ENCODE measurements at regions not wholly inside any gene's neighbourhood (a gene's known extent, or its start where the extent isn't known, plus 50 kb on each side); places are given as distances from the start of the nearest gene placed in this dataset.

- peak overlapping the region; percentile 79 to 91 (median 83) for H3K27ac ChIP-seq
- 10 to 12% methylated on average over 6 of the region's 6 CpGs for WGBS, 2 donors (ENCODE audit: low coverage in 1 of 2)
- H3K27me3 ChIP-seq = no peaks in the 10 kb centered on the region
- TF ChIP-seq POLR2A (IDR thresholded peaks at IDR 0.05) (no peak), POLR2AphosphoS5 (IDR thresholded peaks at IDR 0.05) (peak; percentile 97), EP300 (IDR thresholded peaks at IDR 0.05) (peak; percentile 56)
- TF ChIP-seq, protein P1, sequence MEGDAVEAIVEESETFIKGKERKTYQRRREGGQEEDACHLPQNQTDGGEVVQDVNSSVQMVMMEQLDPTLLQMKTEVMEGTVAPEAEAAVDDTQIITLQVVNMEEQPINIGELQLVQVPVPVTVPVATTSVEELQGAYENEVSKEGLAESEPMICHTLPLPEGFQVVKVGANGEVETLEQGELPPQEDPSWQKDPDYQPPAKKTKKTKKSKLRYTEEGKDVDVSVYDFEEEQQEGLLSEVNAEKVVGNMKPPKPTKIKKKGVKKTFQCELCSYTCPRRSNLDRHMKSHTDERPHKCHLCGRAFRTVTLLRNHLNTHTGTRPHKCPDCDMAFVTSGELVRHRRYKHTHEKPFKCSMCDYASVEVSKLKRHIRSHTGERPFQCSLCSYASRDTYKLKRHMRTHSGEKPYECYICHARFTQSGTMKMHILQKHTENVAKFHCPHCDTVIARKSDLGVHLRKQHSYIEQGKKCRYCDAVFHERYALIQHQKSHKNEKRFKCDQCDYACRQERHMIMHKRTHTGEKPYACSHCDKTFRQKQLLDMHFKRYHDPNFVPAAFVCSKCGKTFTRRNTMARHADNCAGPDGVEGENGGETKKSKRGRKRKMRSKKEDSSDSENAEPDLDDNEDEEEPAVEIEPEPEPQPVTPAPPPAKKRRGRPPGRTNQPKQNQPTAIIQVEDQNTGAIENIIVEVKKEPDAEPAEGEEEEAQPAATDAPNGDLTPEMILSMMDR (IDR thresholded peaks at IDR 0.05) = no peak
- peak; percentile 87 for ATAC-seq
- peaks cover 0 to 24% (median 12%) of the 10 kb centered on the region in 3 donors for H3K4me1 ChIP-seq
- H3K36me3 ChIP-seq = no peaks in the 10 kb centered on the region
- H3K9me3 ChIP-seq = no peaks in the 10 kb centered on the region
- H3K4me3 ChIP-seq = no peak overlapping the region
Measured at GRCh38 chr9:81499021-81499454, 190.3 kb downstream of the TLE1 start.

- Histone ChIP-seq H3K27ac (peak overlapping the region; percentile 32 to 87 (median 79)), H3K27me3 (no peaks in the 10 kb centered on the region), H3K4me3 (no peak overlapping the region), H3K9me3 (no peaks in the 10 kb centered on the region), H3K36me3 (no peaks in the 10 kb centered on the region), H3K4me1 (peaks cover 0 to 24% (median 12%) of the 10 kb centered on the region in 3 donors)
- ATAC-seq = no peak
- TF ChIP-seq EP300 (IDR thresholded peaks at IDR 0.05) (no peak), POLR2AphosphoS5 (IDR thresholded peaks at IDR 0.05) (no peak), POLR2A (IDR thresholded peaks at IDR 0.05) (no peak)
- TF ChIP-seq, protein P1 (IDR thresholded peaks at IDR 0.05) = no peak
- WGBS, 2 donors (ENCODE audit: low coverage in 1 of 2) = 39% methylated on average over 5 of the region's 5 CpGs
Measured at GRCh38 chr9:81498576-81498975, 190.8 kb downstream of the TLE1 start.

- Histone ChIP-seq H3K27ac (no peak overlapping the region), H3K27me3 (no peaks in the 10 kb centered on the region), H3K4me3 (no peak overlapping the region), H3K4me1 (peaks cover 0 to 24% (median 12%) of the 10 kb centered on the region in 3 donors), H3K9me3 (no peaks in the 10 kb centered on the region), H3K36me3 (no peaks in the 10 kb centered on the region)
- WGBS, 2 donors (ENCODE audit: low coverage in 1 of 2) = 0 to 30% methylated on average over 1 of the region's 1 CpG
- TF ChIP-seq POLR2A (IDR thresholded peaks at IDR 0.05) (no peak), EP300 (IDR thresholded peaks at IDR 0.05) (no peak), POLR2AphosphoS5 (IDR thresholded peaks at IDR 0.05) (no peak)
- TF ChIP-seq, protein P1 (IDR thresholded peaks at IDR 0.05) = no peak
- no peak for ATAC-seq
Measured at GRCh38 chr9:81497091-81497490, 192.3 kb downstream of the TLE1 start.

DNA sequence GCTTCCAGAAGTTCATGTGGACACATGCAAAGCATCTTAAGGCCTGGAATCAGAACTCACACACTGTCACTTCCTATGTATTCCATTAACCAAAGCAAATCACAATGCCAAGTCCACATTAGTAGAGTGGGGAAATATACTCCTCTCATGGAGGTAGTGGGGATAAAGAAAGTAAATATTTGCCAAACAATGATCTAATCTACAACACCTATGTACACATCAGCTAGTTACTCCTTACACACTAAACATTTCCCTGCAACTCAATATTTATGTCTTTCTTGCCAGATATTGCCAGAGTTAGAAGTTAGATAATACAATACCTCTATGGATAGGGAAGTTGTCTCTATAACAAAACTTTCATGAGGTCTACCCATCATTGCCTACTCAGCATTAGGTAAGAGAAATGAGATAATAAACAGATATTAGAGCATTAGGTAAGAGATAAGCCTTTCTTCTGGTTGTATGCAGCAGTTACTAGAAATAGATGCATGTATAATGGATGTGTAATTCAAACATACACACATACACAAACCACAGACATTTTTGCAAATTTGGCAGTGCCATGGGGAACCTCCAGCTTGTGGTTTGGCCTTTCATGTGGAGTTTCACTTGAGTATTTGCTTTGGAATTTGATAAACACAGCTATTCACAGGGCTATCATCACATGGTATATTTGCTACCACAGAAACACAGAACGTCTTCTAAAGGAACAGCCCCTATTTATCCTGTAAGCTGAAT is 196.5 kb downstream of the TLE1 start:
- 38 to 67% methylated on average over 1 of the region's 1 CpG for WGBS, 2 donors (ENCODE audit: low coverage in 1 of 2)
- H3K27ac ChIP-seq = no peak overlapping the region
- no peaks in the 10 kb centered on the region for H3K27me3 ChIP-seq
- TF ChIP-seq POLR2A (IDR thresholded peaks at IDR 0.05) (no peak), POLR2AphosphoS5 (IDR thresholded peaks at IDR 0.05) (no peak), EP300 (IDR thresholded peaks at IDR 0.05) (no peak)
- TF ChIP-seq, protein P1 (IDR thresholded peaks at IDR 0.05) = no peak
- no peak for ATAC-seq
- H3K9me3 ChIP-seq = no peaks in the 10 kb centered on the region
- H3K36me3 ChIP-seq = no peaks in the 10 kb centered on the region
- H3K4me3 ChIP-seq = no peak overlapping the region
- no peaks in the 10 kb centered on the region for H3K4me1 ChIP-seq
